C4-2B (cell line): ENCODE measurements at regions not wholly inside any gene's neighbourhood (a gene's known extent, or its start where the extent isn't known, plus 50 kb on each side); places are given as distances from the start of the nearest gene placed in this dataset.

Source experiments
- ZFX ChIP-seq: fragments of 450-650 bp; IDR thresholded peaks from 2 replicates; pipeline ENCODE4 v1.6.1; 2017
- TF ChIP-seq, protein P1 (sequence below): fragments of 450-650 bp; conservative IDR thresholded peaks from 2 replicates; pipeline ENCODE4 v1.5.1; 2017; ENCODE audit warnings: mild to moderate bottlenecking

- TF ChIP-seq, protein P1, sequence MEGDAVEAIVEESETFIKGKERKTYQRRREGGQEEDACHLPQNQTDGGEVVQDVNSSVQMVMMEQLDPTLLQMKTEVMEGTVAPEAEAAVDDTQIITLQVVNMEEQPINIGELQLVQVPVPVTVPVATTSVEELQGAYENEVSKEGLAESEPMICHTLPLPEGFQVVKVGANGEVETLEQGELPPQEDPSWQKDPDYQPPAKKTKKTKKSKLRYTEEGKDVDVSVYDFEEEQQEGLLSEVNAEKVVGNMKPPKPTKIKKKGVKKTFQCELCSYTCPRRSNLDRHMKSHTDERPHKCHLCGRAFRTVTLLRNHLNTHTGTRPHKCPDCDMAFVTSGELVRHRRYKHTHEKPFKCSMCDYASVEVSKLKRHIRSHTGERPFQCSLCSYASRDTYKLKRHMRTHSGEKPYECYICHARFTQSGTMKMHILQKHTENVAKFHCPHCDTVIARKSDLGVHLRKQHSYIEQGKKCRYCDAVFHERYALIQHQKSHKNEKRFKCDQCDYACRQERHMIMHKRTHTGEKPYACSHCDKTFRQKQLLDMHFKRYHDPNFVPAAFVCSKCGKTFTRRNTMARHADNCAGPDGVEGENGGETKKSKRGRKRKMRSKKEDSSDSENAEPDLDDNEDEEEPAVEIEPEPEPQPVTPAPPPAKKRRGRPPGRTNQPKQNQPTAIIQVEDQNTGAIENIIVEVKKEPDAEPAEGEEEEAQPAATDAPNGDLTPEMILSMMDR: no peak
- no peak for TF ChIP-seq ZFX
Measured at GRCh38 chr15:61584410-61584809, 355.3 kb upstream of the RORA start.
